HFF-Myc (cell line): ENCODE measurements at regions not wholly inside any gene's neighbourhood (a gene's known extent, or its start where the extent isn't known, plus 50 kb on each side); places are given as distances from the start of the nearest gene placed in this dataset.

ENCODE experiments used
- DNase-seq: peaks from one replicate; pipeline ENCODE4 v3.0.0-alpha.2; 2011; ENCODE audit warnings: low read depth; ENCODE audit errors: extremely low read depth
- H3K4me3 ChIP-seq: replicated peaks from 2 replicates; pipeline ENCODE4 v1.5.1; 2011; ENCODE audit warnings: low read depth, mild to moderate bottlenecking, control low read depth, low read length
- TF ChIP-seq, protein P1 (sequence below): IDR thresholded peaks from 2 replicates; pipeline ENCODE4 v1.5.1; 2012; ENCODE audit warnings: mild to moderate bottlenecking, low read depth, low read length, control low read depth; ENCODE audit errors: missing control alignments

DNA sequence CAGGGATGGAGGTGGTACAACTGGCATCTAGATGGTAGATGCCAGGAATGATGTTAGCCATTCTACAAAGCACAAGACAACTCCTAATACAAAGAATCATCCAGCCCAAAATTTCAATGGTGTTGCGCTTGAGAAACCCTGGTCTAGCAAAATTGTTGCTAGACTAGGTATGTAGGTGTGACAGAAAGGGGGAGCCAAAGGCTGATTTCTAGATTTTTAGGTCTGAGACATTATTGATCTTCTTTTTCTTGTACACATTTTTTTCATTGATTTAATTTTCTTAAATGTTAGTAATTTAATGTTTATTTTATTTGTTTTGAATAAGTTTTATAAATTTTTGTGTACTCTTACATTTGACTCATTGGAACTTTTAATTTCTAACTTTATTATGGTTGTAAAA, 216.4 kb downstream of the FSIP2 start:
- no peak for DNase-seq
- TF ChIP-seq, protein P1, sequence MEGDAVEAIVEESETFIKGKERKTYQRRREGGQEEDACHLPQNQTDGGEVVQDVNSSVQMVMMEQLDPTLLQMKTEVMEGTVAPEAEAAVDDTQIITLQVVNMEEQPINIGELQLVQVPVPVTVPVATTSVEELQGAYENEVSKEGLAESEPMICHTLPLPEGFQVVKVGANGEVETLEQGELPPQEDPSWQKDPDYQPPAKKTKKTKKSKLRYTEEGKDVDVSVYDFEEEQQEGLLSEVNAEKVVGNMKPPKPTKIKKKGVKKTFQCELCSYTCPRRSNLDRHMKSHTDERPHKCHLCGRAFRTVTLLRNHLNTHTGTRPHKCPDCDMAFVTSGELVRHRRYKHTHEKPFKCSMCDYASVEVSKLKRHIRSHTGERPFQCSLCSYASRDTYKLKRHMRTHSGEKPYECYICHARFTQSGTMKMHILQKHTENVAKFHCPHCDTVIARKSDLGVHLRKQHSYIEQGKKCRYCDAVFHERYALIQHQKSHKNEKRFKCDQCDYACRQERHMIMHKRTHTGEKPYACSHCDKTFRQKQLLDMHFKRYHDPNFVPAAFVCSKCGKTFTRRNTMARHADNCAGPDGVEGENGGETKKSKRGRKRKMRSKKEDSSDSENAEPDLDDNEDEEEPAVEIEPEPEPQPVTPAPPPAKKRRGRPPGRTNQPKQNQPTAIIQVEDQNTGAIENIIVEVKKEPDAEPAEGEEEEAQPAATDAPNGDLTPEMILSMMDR, result no peak
- no peak overlapping the region for H3K4me3 ChIP-seq

DNA sequence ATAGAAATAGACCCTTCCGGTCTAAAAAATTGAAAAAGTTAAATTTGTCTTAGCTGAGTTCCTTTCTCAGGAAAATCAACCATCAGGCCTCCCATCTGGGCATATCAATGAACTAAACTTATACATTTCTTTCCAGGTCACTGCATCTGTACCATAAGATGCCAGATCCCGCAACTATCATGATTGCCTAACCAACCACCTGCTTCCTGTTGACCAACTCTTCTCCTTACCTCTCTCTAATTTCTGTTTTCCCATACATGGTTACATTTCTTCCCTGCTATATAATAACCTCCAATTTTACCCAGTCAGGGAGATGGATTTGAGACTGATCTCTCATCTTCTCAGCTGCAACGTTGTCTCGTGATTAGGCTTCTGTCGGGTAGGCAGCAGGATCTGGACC, 228.7 kb downstream of the FSIP2 start:
- H3K4me3 ChIP-seq, result no peak overlapping the region
- TF ChIP-seq, protein P1, result no peak
- DNase-seq, result no peak

DNA sequence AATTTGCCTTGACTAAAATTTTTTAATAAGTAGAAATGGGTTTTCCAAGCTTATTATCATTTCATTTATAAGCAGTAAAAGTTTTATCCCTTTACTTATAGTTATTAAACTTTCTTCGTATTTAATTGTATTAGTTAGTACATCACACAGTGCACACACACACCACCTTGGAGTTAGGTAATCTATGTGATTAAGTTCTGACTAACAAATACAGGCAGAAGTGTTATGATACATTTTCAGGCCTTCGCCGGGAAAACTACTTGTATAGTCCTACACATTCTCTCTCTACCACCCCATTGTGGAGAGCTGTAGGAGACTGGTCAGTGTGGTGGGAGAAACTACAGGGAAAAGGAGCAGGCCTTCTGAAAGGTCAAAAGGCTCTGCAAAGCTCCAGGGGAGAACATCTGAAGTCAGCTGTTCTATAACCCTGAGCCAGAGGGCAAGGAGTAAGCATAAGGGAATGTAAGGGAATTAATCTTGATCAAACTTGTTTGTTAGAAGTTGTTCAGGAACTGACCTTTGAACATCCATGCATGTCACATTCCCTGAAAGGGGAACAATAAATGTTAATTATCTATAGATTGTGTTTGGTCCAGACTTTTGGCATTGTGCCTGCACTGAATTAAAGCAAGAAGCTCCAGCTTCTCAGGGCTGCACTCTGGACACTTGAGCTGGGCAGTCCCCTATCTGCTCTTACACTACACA, 231.7 kb downstream of the FSIP2 start:
- H3K4me3 ChIP-seq, result no peak overlapping the region
- TF ChIP-seq, protein P1, result no peak
- no peak for DNase-seq

DNA sequence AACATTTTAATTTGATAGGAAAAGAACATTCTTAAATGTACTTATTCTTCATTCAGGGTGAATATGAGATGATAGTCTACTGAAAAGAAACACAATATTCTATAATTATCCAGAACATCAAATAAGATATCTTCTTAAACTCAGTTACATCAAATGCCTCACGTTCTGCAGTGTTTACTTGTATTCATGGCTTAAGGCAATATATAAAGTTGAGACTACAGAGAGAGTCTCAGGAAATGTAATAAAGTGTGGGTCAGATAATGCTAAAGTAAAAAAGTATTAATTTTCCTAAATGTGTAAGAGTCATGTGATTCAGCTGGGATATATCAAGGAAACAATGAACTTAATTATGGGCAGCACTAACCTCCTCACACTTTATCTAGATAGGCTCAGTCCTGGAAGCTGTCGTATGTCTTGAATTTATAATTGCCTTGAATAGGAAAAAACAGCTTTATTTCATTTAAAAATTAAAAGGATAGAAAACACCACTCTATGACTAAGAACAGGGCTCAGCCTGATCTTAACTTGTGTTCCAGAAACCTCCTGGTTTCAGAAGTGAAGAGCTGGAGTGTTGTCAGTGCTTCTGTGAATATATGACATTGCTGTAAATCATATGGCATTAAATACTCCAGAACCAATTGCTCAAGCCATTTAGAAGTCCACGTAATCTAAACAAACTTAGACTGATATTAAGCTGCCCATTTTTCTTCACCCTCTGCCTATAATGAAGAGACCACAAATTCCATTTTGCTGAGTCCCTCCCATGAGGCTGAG, 240.2 kb downstream of the FSIP2 start:
- peak; percentile 3 for DNase-seq
- no peak overlapping the region for H3K4me3 ChIP-seq
- TF ChIP-seq, protein P1, result no peak

DNA sequence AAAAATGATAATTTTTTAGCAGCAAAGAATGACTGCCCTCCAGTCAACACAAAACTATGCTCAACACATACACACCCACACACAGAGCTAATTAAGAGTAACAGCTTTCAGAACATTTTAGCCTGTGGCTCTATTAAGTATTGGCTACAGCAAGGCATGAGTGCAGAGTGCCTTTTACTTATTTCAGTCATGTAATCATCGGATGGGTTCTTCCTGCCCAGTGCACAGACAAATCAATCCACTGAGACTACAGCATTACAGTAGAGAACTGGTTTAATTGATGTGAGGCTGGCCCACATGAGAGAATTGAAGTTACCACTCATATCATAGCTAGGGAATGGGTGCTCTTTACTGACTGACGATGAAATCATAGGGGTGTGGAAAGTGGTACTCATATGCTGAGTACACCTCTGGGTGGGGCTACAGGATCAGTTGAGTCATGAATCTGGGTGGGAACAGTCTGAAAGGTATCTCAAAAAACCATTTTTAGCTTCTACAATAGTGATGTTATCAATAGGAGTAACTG, 241.0 kb downstream of the FSIP2 start:
- H3K4me3 ChIP-seq, result no peak overlapping the region
- TF ChIP-seq, protein P1, result no peak
- no peak for DNase-seq

DNA sequence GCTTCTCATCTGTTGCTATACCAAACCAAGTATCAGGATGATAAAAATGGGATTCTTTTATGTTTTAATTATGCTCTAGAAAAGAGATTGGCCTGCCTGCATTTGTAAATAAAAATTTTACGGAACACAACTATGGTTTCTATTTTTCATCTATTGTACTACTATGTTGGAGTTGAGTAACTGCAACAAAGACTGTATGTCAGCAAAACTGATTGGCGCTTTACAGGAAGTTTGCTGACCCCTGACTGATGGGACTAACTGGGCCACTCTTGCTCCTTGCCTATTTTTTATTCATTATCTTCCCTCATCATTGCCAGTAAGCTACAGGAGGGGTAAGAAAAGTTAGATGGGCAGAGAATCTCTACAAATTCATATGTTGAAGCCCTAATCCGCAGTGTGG, 242.3 kb downstream of the FSIP2 start:
- DNase-seq, result no peak
- TF ChIP-seq, protein P1, result no peak
- H3K4me3 ChIP-seq, result no peak overlapping the region
